ENCODE measurements at regions not wholly inside any gene's neighbourhood (a gene's known extent, or its start where the extent isn't known, plus 50 kb on each side); places are given as distances from the start of the nearest gene placed in this dataset.

DNA sequence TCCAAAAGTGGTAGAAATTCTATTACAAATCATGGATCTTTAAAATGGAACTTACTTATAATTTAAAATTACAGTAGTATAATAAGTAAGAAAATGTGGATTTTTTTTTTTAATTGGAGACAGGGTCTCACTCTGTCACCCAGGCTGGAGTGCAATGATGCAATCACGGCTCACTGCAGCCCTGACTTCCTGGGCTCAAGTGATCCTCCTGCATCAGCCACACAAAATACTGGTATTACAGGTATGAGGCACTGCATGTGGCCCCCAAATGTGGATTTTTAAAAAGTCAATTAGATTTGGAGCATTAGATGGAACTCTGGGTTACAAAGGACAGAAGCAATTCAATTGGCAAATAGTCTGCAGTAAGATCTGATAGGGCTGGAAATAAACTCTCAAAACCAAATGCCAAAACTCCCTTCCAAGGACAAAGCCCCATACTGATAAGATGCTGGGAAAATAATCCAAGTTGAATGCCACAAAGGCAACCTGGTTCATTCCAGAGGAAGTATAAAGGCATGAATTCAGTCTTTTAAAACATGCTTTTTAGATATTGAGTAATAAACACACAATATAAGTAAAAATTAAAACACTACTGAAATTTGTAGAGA is 294.2 kb downstream of the ZNF248 start:
- no peak for TF ChIP-seq POLR2A (IDR thresholded peaks at IDR 0.05)
- TF ChIP-seq, protein P1, sequence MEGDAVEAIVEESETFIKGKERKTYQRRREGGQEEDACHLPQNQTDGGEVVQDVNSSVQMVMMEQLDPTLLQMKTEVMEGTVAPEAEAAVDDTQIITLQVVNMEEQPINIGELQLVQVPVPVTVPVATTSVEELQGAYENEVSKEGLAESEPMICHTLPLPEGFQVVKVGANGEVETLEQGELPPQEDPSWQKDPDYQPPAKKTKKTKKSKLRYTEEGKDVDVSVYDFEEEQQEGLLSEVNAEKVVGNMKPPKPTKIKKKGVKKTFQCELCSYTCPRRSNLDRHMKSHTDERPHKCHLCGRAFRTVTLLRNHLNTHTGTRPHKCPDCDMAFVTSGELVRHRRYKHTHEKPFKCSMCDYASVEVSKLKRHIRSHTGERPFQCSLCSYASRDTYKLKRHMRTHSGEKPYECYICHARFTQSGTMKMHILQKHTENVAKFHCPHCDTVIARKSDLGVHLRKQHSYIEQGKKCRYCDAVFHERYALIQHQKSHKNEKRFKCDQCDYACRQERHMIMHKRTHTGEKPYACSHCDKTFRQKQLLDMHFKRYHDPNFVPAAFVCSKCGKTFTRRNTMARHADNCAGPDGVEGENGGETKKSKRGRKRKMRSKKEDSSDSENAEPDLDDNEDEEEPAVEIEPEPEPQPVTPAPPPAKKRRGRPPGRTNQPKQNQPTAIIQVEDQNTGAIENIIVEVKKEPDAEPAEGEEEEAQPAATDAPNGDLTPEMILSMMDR (IDR thresholded peaks at IDR 0.05) = no peak
- no peak for TF ChIP-seq POLR2AphosphoS5 (IDR thresholded peaks at IDR 0.05)
